GM23338 (cell line): ENCODE measurements at regions not wholly inside any gene's neighbourhood (a gene's known extent, or its start where the extent isn't known, plus 50 kb on each side); places are given as distances from the start of the nearest gene placed in this dataset.

Source experiments
- ATAC-seq: fragments of 200-7000 bp; cut with Tn5 transposase; 3 replicates; pipeline ENCODE4 v1.9.1; 2020
- DNase-seq: peaks from one replicate; pipeline ENCODE4 v3.0.0-alpha.2; 2015; ENCODE audit warnings: low spot score
- H2AFZ ChIP-seq: fragments of 200-600 bp; sonication (generic); 2 replicates; pipeline ENCODE4 v1.8.0; 2016; ENCODE audit warnings: antibody characterized with exemption, mild to moderate bottlenecking, moderate library complexity
- H3F3A ChIP-seq: fragments of 200-600 bp; sonication (generic); replicated peaks from 2 replicates; pipeline ENCODE4 v1.8.0; 2017; ENCODE audit warnings: antibody characterized with exemption, mixed run types, low read depth
- H3K27ac ChIP-seq: fragments of 200-600 bp; sonication (generic); 2 replicates; pipeline ENCODE4 v1.6.1; 2016; ENCODE audit warnings: low read depth
- H3K27me3 ChIP-seq: fragments of 200-600 bp; sonication (generic); 2 replicates; pipeline ENCODE4 v1.8.0; 2016; ENCODE audit warnings: mild to moderate bottlenecking, mixed run types, moderate library complexity; ENCODE audit not compliant: insufficient read depth
- H3K36me3 ChIP-seq: fragments of 200-600 bp; sonication (generic); 2 replicates; pipeline ENCODE4 v1.8.0; 2016; ENCODE audit warnings: mild to moderate bottlenecking; ENCODE audit not compliant: insufficient read depth
- H3K4me1 ChIP-seq: fragments of 200-600 bp; sonication (generic); 2 replicates; pipeline ENCODE4 v1.8.0; 2016; ENCODE audit warnings: mild to moderate bottlenecking, moderate library complexity; ENCODE audit not compliant: insufficient read depth
- H3K4me2 ChIP-seq: fragments of 200-600 bp; sonication (generic); 2 replicates; pipeline ENCODE4 v1.7.1; 2017; ENCODE audit warnings: mixed run types
- H3K4me3 ChIP-seq: fragments of 200-600 bp; sonication (generic); 2 replicates; pipeline ENCODE4 v1.6.1; 2016; ENCODE audit warnings: mixed run types
- H3K79me2 ChIP-seq: fragments of 200-600 bp; sonication (generic); replicated peaks from 2 replicates; pipeline ENCODE4 v1.8.0; 2017; ENCODE audit warnings: mild to moderate bottlenecking; ENCODE audit not compliant: insufficient read depth
- H3K9me2 ChIP-seq: fragments of 200-600 bp; sonication (generic); 2 replicates; pipeline ENCODE4 v1.8.0; 2017; ENCODE audit not compliant: insufficient read depth
- H4K20me1 ChIP-seq: fragments of 200-600 bp; sonication (generic); replicated peaks from 2 replicates; pipeline ENCODE4 v1.8.0; 2017; ENCODE audit warnings: mild to moderate bottlenecking; ENCODE audit not compliant: insufficient read depth
- H3K27ac Mint-ChIP-seq: 2 replicates; pipeline ENCODE4 v1.8.0; 2020; ENCODE audit warnings: inconsistent platforms, mild to moderate bottlenecking, moderate library complexity, mixed read lengths
- H3K27me3 Mint-ChIP-seq: 3 replicates; pipeline ENCODE4 v1.8.0; 2022; ENCODE audit warnings: low read depth, mild to moderate bottlenecking, moderate library complexity, mixed read lengths, inconsistent platforms; ENCODE audit not compliant: insufficient read depth, poor library complexity
- H3K36me3 Mint-ChIP-seq: 3 replicates; pipeline ENCODE4 v1.8.0; 2021; ENCODE audit warnings: low read depth, mild to moderate bottlenecking, inconsistent platforms, moderate library complexity, mixed read lengths
- H3K4me1 Mint-ChIP-seq: 3 replicates; pipeline ENCODE4 v1.8.0; 2020; ENCODE audit warnings: mild to moderate bottlenecking, inconsistent platforms, mixed read lengths
- H3K4me3 Mint-ChIP-seq: 3 replicates; pipeline ENCODE4 v1.8.0; 2021; ENCODE audit warnings: moderate library complexity, mild to moderate bottlenecking, inconsistent platforms, mixed read lengths
- H3K9me3 Mint-ChIP-seq: 3 replicates; pipeline ENCODE4 v1.8.0; 2020; ENCODE audit warnings: moderate library complexity, mild to moderate bottlenecking, inconsistent platforms, mixed read lengths
- CREB1 ChIP-seq: fragments of 250-450 bp; sonication (Bioruptor Pico); IDR thresholded peaks from 2 replicates; pipeline ENCODE4 v1.5.0; 2020; ENCODE audit warnings: low read depth, mild to moderate bottlenecking, moderate library complexity
- ETS1 ChIP-seq: IDR thresholded peaks from 2 replicates; pipeline ENCODE4 v1.6.1; 2016; ENCODE audit warnings: antibody characterized with exemption
- EZH2 ChIP-seq: fragments of 200-600 bp; sonication (generic); IDR thresholded peaks from one replicate; pipeline ENCODE4 v1.8.0; 2017; ENCODE audit warnings: antibody characterized with exemption, mild to moderate bottlenecking, low read depth; ENCODE audit not compliant: unreplicated experiment
- EZH2phosphoT487 ChIP-seq: fragments of 200-600 bp; sonication (generic); IDR thresholded peaks from one replicate; pipeline ENCODE4 v1.8.1; 2018; ENCODE audit warnings: antibody characterized with exemption; ENCODE audit not compliant: unreplicated experiment
- JUNB ChIP-seq: IDR thresholded peaks from one replicate; pipeline ENCODE4 v1.6.1; 2016; ENCODE audit warnings: antibody characterized with exemption; ENCODE audit not compliant: unreplicated experiment
- POLR2AphosphoS5 ChIP-seq: IDR thresholded peaks from 2 replicates; pipeline ENCODE4 v1.6.1; 2016; ENCODE audit warnings: antibody characterized with exemption, low read depth
- STAT1 ChIP-seq: IDR thresholded peaks from one replicate; pipeline ENCODE4 v1.6.1; 2016; ENCODE audit warnings: antibody characterized with exemption; ENCODE audit not compliant: unreplicated experiment
- ZNF114 ChIP-seq: fragments of 250-450 bp; sonication (Bioruptor Pico); IDR thresholded peaks from 2 replicates; pipeline ENCODE4 v1.5.0; 2020; ENCODE audit warnings: mild to moderate bottlenecking, moderate library complexity
- TF ChIP-seq, protein P1 (sequence below): fragments of 250-450 bp; sonication (Bioruptor Pico); IDR thresholded peaks from 2 replicates; pipeline ENCODE4 v1.5.0; 2020; ENCODE audit warnings: mild to moderate bottlenecking, moderate library complexity
- TF ChIP-seq, protein P2 (sequence below): IDR thresholded peaks from one replicate; pipeline ENCODE4 v1.6.1; 2018; ENCODE audit warnings: antibody characterized with exemption; ENCODE audit not compliant: unreplicated experiment

GRCh38 chr2:129735576-129735975, 243.9 kb upstream of the RAB6C start:
- Histone ChIP-seq H3K4me3 (no peak overlapping the region), H3K36me3 (no peaks in the 10 kb centered on the region), H3K27ac (no peak overlapping the region), H2AFZ (no peak overlapping the region), H3K79me2 (no peaks in the 10 kb centered on the region), H4K20me1 (no peaks in the 10 kb centered on the region), H3F3A (no peaks in the 10 kb centered on the region), H3K9me2 (peaks cover 3% of the 10 kb centered on the region; the same call in 1 of the 2 replicates), H3K4me2 (no peak overlapping the region), H3K4me1 (no peaks in the 10 kb centered on the region), H3K27me3 (no peaks in the 10 kb centered on the region)
- Mint-ChIP-seq H3K9me3 (no peaks in the 10 kb centered on the region), H3K4me3 (no peak overlapping the region), H3K27me3 (peaks cover 3% of the 10 kb centered on the region), H3K4me1 (no peaks in the 10 kb centered on the region), H3K27ac (no peak overlapping the region), H3K36me3 (no peaks in the 10 kb centered on the region; the same call in 1 of the 3 replicates)
- TF ChIP-seq EZH2 = no peak
- no peak for TF ChIP-seq ZNF114 (CRISPR knock-in tag)
- DNase-seq = no peak
- ATAC-seq = no peak

DNA sequence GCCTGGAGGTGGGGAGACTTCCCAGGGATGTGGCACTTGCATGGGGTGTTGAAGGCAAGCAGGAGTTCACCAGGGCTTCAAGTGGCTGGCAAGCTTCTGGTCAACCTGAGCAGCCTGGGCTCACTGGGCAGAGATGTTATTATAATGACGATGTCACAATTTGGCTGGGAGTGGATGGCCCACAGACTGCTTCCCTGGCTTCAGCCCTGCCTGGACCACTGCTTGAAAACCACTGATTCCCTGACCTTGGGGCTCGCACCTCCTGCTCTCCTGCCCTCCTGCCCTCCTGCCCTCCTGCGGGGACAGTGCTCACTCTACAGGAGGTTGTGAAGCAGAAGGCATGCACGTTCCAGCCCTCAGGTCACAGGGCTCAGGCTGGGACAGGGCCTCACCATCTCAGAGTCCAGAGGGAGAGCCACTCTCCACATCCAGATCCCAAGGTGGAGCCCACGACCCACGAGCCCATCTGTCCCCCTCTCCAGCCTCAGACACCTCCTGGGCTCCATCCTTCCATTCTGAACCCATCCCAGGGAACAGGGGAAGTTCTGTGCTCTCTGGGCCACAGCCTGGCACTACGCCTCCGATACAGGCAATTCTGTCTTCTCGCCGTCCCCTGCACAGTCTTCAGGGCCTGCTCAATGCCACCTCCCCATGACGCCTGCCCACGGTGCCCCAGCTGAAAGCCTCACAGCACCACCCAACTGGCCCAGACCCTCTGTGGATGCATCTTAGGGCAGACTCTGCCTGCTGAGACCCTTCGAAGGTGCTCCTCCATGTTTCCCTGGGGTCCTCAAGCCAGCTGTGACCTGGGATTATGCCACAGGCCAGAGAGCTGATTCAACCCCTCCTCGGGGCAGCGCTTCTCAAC, 241.6 kb upstream of the RAB6C start:
- no peak for DNase-seq
- Histone ChIP-seq H3K36me3 (no peaks in the 10 kb centered on the region), H3F3A (no peaks in the 10 kb centered on the region), H3K4me2 (no peak overlapping the region), H3K4me3 (no peak overlapping the region), H4K20me1 (no peaks in the 10 kb centered on the region), H2AFZ (no peak overlapping the region), H3K4me1 (no peaks in the 10 kb centered on the region), H3K27ac (no peak overlapping the region), H3K9me2 (peaks cover 3% of the 10 kb centered on the region; the same call in 1 of the 2 replicates), H3K79me2 (no peaks in the 10 kb centered on the region), H3K27me3 (no peaks in the 10 kb centered on the region)
- H3K9me3 Mint-ChIP-seq = no peaks in the 10 kb centered on the region; the same call in 2 of the 3 replicates
- no peak for ATAC-seq
- no peak overlapping the region for H3K4me3 Mint-ChIP-seq
- peaks cover 8% of the 10 kb centered on the region for H3K27me3 Mint-ChIP-seq
- no peaks in the 10 kb centered on the region; the same call in 1 of the 3 replicates for H3K36me3 Mint-ChIP-seq
- no peak overlapping the region for H3K27ac Mint-ChIP-seq
- H3K4me1 Mint-ChIP-seq = no peaks in the 10 kb centered on the region
- TF ChIP-seq ETS1 (no peak), EZH2 (no peak), EZH2phosphoT487 (no peak), CREB1 (CRISPR knock-in tag) (no peak), POLR2AphosphoS5 (no peak), JUNB (no peak), STAT1 (no peak), ZNF114 (CRISPR knock-in tag) (no peak)
- TF ChIP-seq, protein P1, sequence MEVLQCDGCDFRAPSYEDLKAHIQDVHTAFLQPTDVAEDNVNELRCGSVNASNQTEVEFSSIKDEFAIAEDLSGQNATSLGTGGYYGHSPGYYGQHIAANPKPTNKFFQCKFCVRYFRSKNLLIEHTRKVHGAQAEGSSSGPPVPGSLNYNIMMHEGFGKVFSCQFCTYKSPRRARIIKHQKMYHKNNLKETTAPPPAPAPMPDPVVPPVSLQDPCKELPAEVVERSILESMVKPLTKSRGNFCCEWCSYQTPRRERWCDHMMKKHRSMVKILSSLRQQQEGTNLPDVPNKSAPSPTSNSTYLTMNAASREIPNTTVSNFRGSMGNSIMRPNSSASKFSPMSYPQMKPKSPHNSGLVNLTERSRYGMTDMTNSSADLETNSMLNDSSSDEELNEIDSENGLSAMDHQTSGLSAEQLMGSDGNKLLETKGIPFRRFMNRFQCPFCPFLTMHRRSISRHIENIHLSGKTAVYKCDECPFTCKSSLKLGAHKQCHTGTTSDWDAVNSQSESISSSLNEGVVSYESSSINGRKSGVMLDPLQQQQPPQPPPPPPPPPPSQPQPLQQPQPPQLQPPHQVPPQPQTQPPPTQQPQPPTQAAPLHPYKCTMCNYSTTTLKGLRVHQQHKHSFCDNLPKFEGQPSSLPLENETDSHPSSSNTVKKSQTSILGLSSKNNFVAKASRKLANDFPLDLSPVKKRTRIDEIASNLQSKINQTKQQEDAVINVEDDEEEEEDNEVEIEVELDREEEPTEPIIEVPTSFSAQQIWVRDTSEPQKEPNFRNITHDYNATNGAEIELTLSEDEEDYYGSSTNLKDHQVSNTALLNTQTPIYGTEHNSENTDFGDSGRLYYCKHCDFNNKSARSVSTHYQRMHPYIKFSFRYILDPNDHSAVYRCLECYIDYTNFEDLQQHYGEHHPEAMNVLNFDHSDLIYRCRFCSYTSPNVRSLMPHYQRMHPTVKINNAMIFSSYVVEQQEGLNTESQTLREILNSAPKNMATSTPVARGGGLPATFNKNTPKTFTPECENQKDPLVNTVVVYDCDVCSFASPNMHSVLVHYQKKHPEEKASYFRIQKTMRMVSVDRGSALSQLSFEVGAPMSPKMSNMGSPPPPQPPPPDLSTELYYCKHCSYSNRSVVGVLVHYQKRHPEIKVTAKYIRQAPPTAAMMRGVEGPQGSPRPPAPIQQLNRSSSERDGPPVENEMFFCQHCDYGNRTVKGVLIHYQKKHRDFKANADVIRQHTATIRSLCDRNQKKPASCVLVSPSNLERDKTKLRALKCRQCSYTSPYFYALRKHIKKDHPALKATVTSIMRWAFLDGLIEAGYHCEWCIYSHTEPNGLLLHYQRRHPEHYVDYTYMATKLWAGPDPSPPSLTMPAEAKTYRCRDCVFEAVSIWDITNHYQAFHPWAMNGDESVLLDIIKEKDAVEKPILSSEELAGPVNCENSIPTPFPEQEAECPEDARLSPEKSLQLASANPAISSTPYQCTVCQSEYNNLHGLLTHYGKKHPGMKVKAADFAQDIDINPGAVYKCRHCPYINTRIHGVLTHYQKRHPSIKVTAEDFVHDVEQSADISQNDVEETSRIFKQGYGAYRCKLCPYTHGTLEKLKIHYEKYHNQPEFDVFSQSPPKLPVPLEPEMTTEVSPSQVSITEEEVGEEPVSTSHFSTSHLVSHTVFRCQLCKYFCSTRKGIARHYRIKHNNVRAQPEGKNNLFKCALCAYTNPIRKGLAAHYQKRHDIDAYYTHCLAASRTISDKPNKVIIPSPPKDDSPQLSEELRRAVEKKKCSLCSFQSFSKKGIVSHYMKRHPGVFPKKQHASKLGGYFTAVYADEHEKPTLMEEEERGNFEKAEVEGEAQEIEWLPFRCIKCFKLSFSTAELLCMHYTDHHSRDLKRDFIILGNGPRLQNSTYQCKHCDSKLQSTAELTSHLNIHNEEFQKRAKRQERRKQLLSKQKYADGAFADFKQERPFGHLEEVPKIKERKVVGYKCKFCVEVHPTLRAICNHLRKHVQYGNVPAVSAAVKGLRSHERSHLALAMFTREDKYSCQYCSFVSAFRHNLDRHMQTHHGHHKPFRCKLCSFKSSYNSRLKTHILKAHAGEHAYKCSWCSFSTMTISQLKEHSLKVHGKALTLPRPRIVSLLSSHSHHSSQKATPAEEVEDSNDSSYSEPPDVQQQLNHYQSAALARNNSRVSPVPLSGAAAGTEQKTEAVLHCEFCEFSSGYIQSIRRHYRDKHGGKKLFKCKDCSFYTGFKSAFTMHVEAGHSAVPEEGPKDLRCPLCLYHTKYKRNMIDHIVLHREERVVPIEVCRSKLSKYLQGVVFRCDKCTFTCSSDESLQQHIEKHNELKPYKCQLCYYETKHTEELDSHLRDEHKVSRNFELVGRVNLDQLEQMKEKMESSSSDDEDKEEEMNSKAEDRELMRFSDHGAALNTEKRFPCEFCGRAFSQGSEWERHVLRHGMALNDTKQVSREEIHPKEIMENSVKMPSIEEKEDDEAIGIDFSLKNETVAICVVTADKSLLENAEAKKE (CRISPR knock-in tag) = no peak
- TF ChIP-seq, protein P2, sequence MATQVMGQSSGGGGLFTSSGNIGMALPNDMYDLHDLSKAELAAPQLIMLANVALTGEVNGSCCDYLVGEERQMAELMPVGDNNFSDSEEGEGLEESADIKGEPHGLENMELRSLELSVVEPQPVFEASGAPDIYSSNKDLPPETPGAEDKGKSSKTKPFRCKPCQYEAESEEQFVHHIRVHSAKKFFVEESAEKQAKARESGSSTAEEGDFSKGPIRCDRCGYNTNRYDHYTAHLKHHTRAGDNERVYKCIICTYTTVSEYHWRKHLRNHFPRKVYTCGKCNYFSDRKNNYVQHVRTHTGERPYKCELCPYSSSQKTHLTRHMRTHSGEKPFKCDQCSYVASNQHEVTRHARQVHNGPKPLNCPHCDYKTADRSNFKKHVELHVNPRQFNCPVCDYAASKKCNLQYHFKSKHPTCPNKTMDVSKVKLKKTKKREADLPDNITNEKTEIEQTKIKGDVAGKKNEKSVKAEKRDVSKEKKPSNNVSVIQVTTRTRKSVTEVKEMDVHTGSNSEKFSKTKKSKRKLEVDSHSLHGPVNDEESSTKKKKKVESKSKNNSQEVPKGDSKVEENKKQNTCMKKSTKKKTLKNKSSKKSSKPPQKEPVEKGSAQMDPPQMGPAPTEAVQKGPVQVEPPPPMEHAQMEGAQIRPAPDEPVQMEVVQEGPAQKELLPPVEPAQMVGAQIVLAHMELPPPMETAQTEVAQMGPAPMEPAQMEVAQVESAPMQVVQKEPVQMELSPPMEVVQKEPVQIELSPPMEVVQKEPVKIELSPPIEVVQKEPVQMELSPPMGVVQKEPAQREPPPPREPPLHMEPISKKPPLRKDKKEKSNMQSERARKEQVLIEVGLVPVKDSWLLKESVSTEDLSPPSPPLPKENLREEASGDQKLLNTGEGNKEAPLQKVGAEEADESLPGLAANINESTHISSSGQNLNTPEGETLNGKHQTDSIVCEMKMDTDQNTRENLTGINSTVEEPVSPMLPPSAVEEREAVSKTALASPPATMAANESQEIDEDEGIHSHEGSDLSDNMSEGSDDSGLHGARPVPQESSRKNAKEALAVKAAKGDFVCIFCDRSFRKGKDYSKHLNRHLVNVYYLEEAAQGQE = no peak
